ENCODE measurements at regions not wholly inside any gene's neighbourhood (a gene's known extent, or its start where the extent isn't known, plus 50 kb on each side); places are given as distances from the start of the nearest gene placed in this dataset.

DNA sequence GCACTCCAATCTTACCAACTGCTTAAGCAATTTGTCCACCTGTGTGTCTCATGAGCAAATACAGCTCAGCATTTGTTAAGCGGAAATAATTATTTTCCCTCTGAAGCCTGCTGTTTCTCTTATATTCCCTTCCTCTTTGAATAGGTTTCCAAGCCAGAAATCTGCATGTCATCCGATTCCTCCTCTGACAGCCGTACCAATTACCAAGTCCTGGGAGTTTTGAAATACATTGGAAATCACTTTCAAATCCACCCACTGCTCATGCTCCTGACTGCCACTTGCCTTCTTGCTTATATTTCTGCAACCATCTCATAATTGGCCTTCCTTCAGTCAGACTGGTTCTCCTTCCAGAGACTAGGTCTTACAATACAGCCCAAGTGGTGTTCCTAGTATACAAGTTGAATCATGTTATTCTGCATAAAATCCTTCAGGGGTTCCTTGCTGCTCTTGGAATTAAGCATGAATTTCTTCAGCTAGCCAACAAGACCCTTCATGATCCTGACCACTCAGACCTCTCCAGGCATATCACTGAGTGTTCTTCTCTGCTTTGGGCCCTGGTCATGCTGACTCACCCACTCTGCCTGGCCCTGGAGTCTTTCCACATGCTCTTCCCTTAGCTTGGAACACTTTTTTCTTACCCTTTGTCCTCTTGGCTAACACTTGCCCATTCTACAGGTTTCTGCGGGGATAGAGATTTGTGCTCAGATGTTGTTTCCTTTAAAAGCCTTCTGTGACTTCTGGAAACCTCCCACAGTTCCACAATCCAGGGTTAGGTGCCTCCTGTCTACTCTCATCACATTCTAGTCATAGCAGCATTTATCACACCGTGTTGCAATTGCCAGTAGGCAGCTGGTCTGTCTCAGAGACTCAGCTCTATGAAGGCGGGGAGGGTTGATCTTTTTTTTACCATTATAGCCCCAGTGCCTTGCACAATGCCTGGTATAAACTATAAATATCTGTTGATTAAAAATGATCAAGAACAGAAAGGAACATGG, 157.6 kb downstream of the ARL6IP6 start:
- no peak for DNase-seq (ENCODE audit: low spot score)

GRCh38 chr2:152874955-152875354, 156.5 kb downstream of the ARL6IP6 start:
- DNase-seq (ENCODE audit: low spot score): no peak

- no peak for DNase-seq (ENCODE audit: low spot score)
Observed at GRCh38 chr2:152870239-152870638, 151.8 kb downstream of the ARL6IP6 start.

GRCh38 chr2:152867397-152867796, 149.0 kb downstream of the ARL6IP6 start:
- no peak for DNase-seq (ENCODE audit: low spot score)

DNA sequence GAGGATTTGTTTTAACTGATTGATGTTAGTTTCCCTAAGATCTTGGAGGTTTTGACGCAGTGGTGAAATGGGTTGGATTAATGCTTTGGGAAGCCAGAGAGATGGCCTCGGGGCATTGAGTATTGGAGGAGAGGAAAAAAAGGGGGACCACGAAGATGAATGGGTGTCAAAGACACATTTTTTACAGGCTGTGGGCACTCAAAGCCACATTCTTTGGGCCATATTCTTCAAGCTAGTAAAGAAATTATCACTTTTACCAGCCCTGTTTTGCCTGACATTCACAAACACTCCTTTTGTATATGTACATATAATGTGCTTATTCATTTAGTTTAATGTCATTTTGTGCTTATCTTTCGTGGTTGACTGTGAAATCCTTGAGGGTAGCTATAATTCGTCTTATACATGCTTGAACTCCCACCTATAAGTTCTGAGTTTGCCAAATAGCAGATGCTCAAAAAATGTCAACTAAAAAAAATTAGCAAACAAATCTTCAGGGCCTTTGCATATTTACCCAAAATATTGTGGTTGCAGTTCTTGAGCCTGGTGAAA, 146.3 kb downstream of the ARL6IP6 start:
- no peak for DNase-seq (ENCODE audit: low spot score)

- DNase-seq (ENCODE audit: low spot score): no peak
Observed at GRCh38 chr2:152863826-152864225, 145.4 kb downstream of the ARL6IP6 start.

DNA sequence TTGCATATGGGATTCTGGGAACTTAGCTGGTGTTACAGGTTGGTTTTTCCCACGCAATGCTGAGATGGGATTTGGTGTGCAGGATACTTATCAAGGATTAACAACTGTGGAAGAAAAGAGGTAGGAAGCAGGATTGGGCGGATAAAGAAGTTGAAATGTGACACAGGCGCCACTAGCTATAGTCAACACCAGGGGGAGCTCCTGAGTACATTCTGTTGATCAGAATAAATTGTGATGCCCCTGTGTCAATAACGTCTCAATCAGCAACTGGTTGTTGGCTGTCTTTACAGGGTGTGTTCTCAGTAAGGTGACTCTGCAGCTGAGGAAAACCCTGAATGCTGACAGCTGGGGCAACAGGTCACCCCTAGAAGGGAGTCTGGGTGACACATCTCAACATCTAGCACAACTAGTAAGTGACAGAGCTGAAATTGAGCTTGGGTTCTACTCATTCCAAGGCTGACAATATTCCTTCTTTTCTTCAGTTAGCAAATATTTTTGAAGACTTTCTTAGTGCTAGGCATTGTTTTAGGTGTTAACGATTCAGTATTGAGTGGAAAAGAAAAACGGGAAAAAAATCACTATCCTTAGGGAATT, 143.0 kb downstream of the ARL6IP6 start:
- no peak for DNase-seq (ENCODE audit: low spot score)

GRCh38 chr2:152858594-152859265, 140.3 kb downstream of the ARL6IP6 start:
- no peak for DNase-seq (ENCODE audit: low spot score)

- no peak for DNase-seq (ENCODE audit: low spot score)
Observed at GRCh38 chr2:152846697-152847470, 128.5 kb downstream of the ARL6IP6 start.

DNA sequence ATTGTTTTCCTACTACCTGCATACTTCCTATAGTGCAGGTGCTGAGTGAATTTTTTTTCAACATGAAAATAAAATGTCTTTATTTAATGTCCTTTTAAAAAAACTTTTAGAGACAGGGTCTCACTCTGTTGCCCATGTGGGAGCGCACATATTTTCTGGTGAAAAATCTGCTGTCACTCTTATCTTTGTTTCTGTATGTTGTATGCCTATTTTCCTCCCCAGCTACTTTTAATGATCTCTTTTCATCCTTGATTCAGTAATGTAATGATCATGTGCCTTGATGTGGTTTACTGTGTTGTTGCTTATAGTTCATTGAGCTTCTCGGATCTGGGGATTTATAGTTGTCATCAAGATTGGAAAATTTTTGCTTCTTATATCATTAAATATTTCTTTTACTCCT, 117.3 kb downstream of the ARL6IP6 start:
- DNase-seq (ENCODE audit: low spot score): no peak

GRCh38 chr2:152827944-152828343, 109.5 kb downstream of the ARL6IP6 start:
- DNase-seq (ENCODE audit: low spot score): no peak

- no peak for DNase-seq (ENCODE audit: low spot score)
Observed at GRCh38 chr2:152826581-152827279, 108.3 kb downstream of the ARL6IP6 start.

DNA sequence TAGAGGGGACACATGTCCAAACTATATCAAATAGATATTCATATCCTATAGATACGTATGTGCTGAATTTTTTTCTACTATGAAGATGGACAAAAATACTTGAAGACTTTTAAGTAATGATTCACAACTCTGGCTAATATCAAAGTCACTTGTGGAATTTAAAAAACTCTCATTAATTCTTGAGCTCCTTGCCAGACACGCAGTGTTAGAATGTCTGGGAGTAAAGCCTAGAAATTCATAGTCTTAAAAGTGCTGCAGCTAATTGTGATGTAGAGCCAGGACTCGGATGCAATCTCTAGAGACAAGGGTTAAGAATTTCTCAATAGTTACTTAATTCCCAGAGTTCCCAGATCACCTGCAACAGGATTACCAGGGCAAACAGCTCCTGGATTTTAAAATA, 107.4 kb downstream of the ARL6IP6 start:
- no peak for DNase-seq (ENCODE audit: low spot score)

GRCh38 chr2:152823905-152824304, 105.5 kb downstream of the ARL6IP6 start:
- DNase-seq (ENCODE audit: low spot score): no peak

DNA sequence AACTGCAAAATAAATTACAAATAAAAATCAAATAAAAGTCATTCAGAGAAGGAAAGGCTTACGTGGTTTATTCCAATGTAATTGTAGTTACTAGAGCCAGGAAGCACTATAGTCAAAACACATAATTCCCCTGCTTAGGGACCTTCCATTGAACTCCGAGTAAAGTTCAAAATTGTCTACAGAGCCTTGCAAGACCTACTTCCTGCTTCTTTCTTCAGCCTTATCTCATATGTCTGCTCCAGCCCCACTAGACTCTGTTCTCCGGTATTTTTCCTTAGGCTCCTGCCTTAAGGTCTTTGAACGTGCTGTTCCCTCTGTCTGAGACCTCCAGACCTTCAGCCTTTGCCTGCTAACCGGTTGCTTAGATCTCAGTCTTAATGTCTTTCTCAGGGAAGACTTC, 104.3 kb downstream of the ARL6IP6 start:
- no peak for DNase-seq (ENCODE audit: low spot score)

DNA sequence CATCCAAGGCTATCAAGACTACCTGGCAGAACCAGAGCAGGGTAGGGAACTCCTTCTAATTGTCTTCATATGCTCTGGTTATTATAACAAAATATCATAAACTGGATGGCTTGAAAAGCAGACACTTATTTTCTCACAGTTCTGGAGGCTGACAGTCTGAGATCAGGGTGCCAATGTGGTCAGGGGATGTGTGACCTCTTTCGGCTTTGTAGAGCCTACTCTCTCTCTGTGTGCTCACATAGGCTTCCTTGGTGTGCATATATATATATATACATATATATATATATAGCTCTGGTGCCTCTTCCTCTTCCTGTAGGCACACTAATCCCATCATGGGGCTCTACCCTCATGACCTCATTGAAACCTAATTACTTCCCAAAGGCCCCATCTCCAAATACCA, 101.6 kb downstream of the ARL6IP6 start:
- no peak for DNase-seq (ENCODE audit: low spot score)

DNA sequence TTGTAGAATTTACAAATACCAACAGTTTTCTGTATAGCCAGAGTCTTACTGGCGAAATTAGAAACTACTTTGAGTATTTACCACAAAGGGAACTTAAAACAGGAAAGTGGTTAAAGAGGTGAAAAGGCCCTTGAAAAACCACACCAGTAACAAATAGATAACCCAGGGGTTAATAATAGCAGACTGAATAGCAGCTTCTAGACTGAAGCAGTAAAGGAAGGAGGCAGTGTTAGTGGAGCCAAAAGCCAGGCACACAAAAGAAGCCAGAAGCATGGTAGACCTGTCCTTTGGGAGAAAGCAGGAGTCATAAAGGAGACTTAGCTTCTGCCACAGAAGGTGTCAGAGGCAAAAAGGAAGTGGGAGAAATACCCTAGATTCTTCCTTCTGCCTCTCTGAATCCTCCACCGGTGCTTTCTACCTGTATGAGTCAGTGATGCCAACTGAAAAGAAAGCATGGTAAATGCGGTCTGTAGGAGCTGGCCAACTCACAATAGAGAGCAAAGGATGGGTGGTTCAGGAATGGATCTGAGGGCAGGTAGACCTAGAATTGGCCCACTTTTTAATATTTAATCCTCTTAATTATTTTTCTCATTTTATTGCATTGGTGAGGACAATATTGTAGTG, 97.3 kb downstream of the ARL6IP6 start:
- no peak for DNase-seq (ENCODE audit: low spot score)

DNA sequence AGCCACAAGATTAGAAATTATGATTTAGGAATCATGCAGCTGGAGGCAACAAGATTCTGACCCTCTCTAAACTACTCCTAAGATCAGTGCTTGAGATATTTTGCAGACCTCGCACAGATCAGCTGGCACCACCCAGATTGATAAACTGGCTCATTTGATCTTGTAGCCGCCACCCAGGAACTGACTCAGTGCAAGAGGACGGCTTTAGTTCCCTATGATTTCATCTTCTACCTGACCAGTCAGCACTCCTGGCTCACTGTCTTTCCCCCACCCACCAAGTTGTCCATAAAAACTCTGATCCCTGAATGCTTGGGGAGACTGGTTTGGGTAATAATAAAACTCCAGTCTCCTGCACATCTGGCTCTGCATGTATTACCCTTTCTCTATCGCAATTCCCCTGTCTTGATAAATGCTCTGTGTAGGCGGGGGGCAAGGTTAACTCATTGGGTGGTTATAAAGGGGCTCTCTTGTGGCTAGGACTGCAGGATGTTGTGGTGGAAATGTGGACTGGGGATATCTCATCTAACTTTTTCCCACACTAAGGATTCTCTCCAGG, 96.1 kb downstream of the ARL6IP6 start:
- no peak for DNase-seq (ENCODE audit: low spot score)

GRCh38 chr2:152813351-152813750, 94.9 kb downstream of the ARL6IP6 start:
- no peak for DNase-seq (ENCODE audit: low spot score)
